DND-41 (cell line): ENCODE measurements at regions not wholly inside any gene's neighbourhood (a gene's known extent, or its start where the extent isn't known, plus 50 kb on each side); places are given as distances from the start of the nearest gene placed in this dataset.

Experiments
- ATAC-seq: fragments of 200-7000 bp; cut with Tn5 transposase; 3 replicates; pipeline ENCODE4 v1.9.1; 2021; ENCODE audit warnings: low read depth; ENCODE audit not compliant: insufficient read depth
- DNase-seq: peaks from one replicate; pipeline ENCODE4 v3.0.0-alpha.2; 2020
- H2AFZ ChIP-seq: 2 replicates; pipeline ENCODE4 v1.6.0; 2012; ENCODE audit warnings: low read depth, low read length
- H3K27ac ChIP-seq: 2 replicates; pipeline ENCODE4 v1.5.1; 2012; ENCODE audit warnings: low read length, inconsistent platforms
- H3K27me3 ChIP-seq: fragments of 200-600 bp; sonication (generic); 2 replicates; pipeline ENCODE4 v1.6.0; 2012; ENCODE audit warnings: low read length, mild to moderate bottlenecking, inconsistent platforms; ENCODE audit not compliant: insufficient read depth, poor library complexity
- H3K36me3 ChIP-seq: 2 replicates; pipeline ENCODE4 v1.5.1; 2012; ENCODE audit warnings: low read length, inconsistent platforms; ENCODE audit not compliant: insufficient read depth
- H3K4me1 ChIP-seq: 2 replicates; pipeline ENCODE4 v1.5.1; 2012; ENCODE audit warnings: mild to moderate bottlenecking, low read length; ENCODE audit not compliant: insufficient read depth
- H3K4me2 ChIP-seq: 2 replicates; pipeline ENCODE4 v1.6.0; 2012; ENCODE audit warnings: mild to moderate bottlenecking, moderate library complexity, low read length, inconsistent platforms; ENCODE audit not compliant: insufficient read depth
- H3K4me3 ChIP-seq, 2 experiments: fragments of 200-600 bp in 1 of 2; shearing (Covaris generic) in 1 of 2; 2 replicates each; pipeline ENCODE4 v1.5.1; 2012 to 2016; ENCODE audit warnings: inconsistent platforms in 2 of 2, low read length in 2 of 2, mild to moderate bottlenecking in 2 of 2, low read depth in 1 of 2, moderate library complexity in 1 of 2
- H3K79me2 ChIP-seq: 2 replicates; pipeline ENCODE4 v1.6.0; 2012; ENCODE audit warnings: low read length, inconsistent platforms; ENCODE audit not compliant: insufficient read depth
- H3K9ac ChIP-seq: 2 replicates; pipeline ENCODE4 v1.6.0; 2012; ENCODE audit warnings: low read depth, mild to moderate bottlenecking, inconsistent platforms, low read length, moderate library complexity
- H3K9me3 ChIP-seq: 2 replicates; pipeline ENCODE4 v1.5.1; 2012; ENCODE audit warnings: low read length, moderate library complexity, mild to moderate bottlenecking, inconsistent platforms; ENCODE audit not compliant: insufficient read depth, severe bottlenecking
- H4K20me1 ChIP-seq: 2 replicates; pipeline ENCODE4 v1.6.0; 2012; ENCODE audit warnings: low read length; ENCODE audit not compliant: insufficient read depth
- CTCF ChIP-seq: IDR thresholded peaks from 2 replicates; pipeline ENCODE4 v1.5.1; 2012; ENCODE audit warnings: borderline replicate concordance, low read length, moderate library complexity, mild to moderate bottlenecking; ENCODE audit not compliant: poor library complexity, severe bottlenecking; ENCODE audit errors: extremely low read depth
- EZH2 ChIP-seq: IDR thresholded peaks from 3 replicates; pipeline ENCODE4 v1.6.1; 2012; ENCODE audit warnings: borderline replicate concordance, low read depth, mild to moderate bottlenecking, moderate library complexity, low read length, inconsistent platforms; ENCODE audit not compliant: severe bottlenecking

DNA sequence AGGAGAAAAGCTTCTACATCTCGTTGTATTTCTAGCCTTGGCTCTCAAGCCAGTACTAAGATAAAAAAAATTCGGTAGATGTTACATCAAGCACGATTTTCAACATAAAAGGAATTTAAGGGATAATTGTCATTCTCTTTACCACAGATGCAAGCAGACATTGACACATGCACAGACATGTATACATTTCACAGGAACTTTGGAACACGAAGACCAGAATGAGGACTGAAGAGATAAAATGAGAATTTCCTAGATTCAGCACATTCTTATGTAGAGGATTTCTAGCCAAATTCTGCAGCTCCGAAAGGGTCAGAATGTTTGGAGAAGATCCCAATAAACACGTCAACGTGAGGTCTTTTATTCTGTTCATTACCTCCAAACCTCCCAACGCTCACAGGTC is 284.5 kb upstream of the ARGLU1 start:
- no peaks in the 10 kb centered on the region for H3K4me1 ChIP-seq
- H2AFZ ChIP-seq = no peak overlapping the region
- H3K79me2 ChIP-seq = no peaks in the 10 kb centered on the region
- H3K27me3 ChIP-seq = no peaks in the 10 kb centered on the region
- no peaks in the 10 kb centered on the region for H3K9me3 ChIP-seq
- H3K9ac ChIP-seq = no peak overlapping the region
- H4K20me1 ChIP-seq = no peaks in the 10 kb centered on the region
- no peak overlapping the region for H3K4me2 ChIP-seq
- no peak overlapping the region for H3K27ac ChIP-seq
- H3K36me3 ChIP-seq = no peaks in the 10 kb centered on the region
- H3K4me3 ChIP-seq = no peak overlapping the region
- no peak for DNase-seq
- TF ChIP-seq EZH2 (no peak), CTCF (no peak)
- ATAC-seq = no peak

DNA sequence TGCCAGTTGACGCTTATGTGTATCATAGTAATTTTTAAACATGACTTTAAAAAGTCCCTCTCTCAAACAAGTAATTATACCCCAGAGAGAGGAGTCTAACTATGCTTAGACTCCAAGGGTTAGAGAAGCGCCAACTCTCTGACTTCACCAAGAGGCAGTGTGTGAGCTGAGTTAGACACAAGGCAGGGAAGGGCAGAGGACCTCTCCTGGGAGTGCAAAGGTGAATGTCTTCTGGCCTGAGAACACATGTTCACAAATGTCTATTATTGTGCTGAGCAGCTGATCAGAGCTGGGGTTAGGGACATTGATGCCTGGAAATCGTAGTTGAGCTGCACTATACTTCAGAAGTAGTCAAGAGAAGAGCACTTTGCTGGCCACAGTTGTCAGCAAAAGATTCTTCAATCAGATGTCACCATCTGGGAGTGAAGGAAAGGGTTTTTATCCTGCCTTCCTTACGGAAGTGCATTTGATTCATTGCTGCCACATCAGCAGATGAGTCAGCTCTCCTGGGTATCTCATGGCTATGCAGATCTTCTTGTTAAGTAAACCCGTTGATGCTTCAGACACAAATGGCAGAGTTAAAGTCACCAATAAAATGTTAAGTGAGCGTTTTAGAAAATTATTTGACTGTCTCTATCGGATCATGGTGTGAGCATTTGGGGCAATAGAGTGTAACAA is 283.2 kb upstream of the ARGLU1 start:
- Histone ChIP-seq H3K79me2 (no peaks in the 10 kb centered on the region), H3K4me2 (no peak overlapping the region), H3K27me3 (no peaks in the 10 kb centered on the region), H3K36me3 (no peaks in the 10 kb centered on the region), H2AFZ (no peak overlapping the region), H3K9me3 (no peaks in the 10 kb centered on the region), H3K27ac (no peak overlapping the region), H3K9ac (no peak overlapping the region), H3K4me1 (no peaks in the 10 kb centered on the region), H3K4me3 (no peak overlapping the region), H4K20me1 (no peaks in the 10 kb centered on the region)
- TF ChIP-seq EZH2 (no peak), CTCF (no peak)
- DNase-seq (no peak), ATAC-seq (no peak)

DNA sequence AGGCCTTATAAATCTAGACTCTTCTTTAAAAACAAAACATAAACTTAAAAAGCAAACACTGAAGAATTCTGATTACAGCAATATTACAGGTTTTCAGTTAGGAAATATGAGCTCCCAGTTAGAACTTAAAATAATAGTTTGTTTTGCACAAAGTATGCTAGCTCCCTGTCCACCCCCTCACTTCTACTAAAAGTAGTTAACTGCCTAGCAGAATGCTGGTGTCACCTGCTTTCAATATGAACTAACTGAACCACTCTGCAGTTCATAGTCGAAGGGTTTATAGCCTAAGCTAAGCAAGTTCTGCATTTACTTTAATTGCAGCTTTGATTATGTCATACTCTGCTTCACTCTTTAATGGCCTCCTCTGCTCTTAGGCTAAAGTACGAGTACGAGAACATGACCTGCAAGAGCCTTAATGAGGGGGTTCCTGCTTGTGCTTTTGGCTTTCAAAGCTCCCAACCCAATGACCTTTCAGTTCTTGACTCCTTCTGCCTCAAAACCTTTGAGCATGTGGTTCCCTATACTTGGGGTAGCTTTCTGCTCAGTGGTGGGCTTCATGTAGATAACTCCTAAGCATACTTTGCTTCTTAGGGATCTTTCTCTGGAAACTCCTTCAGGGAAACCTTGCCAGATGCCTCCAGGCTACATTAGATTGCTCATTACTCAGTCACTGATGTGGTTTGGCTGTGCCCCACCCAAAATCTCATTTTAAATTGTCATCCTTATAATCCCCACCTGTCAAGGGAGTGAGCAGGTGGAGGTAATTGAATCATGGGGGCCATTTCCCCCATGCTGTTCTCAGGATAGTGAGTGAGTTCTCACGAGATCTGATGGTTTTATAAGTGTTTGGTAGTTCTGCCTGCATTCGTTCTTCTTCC is 278.9 kb upstream of the ARGLU1 start:
- Histone ChIP-seq H3K27ac (no peak overlapping the region), H3K27me3 (no peaks in the 10 kb centered on the region)
- ATAC-seq = no peak

More for the DNA sequence above, 278.9 kb upstream of the ARGLU1 start:
- no peak overlapping the region for H3K4me3 ChIP-seq
- H3K4me1 ChIP-seq = no peaks in the 10 kb centered on the region
- TF ChIP-seq CTCF = no peak
- no peak for TF ChIP-seq EZH2
- no peak overlapping the region for H3K4me2 ChIP-seq
- H3K36me3 ChIP-seq = no peaks in the 10 kb centered on the region
- H2AFZ ChIP-seq = no peak overlapping the region
- no peak for DNase-seq
- no peaks in the 10 kb centered on the region for H3K9me3 ChIP-seq
- H3K9ac ChIP-seq = no peak overlapping the region
- no peaks in the 10 kb centered on the region for H4K20me1 ChIP-seq
- no peaks in the 10 kb centered on the region for H3K79me2 ChIP-seq
